Type B pancreatic cell (in vitro differentiated cells): ENCODE measurements at regions not wholly inside any gene's neighbourhood (a gene's known extent, or its start where the extent isn't known, plus 50 kb on each side); places are given as distances from the start of the nearest gene placed in this dataset.
"Not testable (repeated sequence)": the region's sequence is repeated elsewhere in the genome, so short reads cannot be mapped to it uniquely, and the experiment has no call there.

ENCODE experiments used
- DNase-seq: peaks from one replicate; pipeline ENCODE4 v3.0.0; 2021; ENCODE audit warnings: mixed read lengths; ENCODE audit not compliant: unreplicated experiment; ENCODE audit errors: extremely low spot score
- H3K27ac Mint-ChIP-seq: 2 replicates; pipeline ENCODE4 v1.8.0; 2021; ENCODE audit warnings: mild to moderate bottlenecking, mixed read lengths
- H3K27me3 Mint-ChIP-seq: 2 replicates; pipeline ENCODE4 v1.8.0; 2021; ENCODE audit warnings: mixed read lengths
- H3K36me3 Mint-ChIP-seq: 2 replicates; pipeline ENCODE4 v1.8.0; 2021; ENCODE audit warnings: mixed read lengths
- H3K4me1 Mint-ChIP-seq: one replicate; pipeline ENCODE4 v1.8.0; 2021; ENCODE audit warnings: mixed read lengths; ENCODE audit not compliant: unreplicated experiment
- H3K4me3 Mint-ChIP-seq: 2 replicates; pipeline ENCODE4 v1.8.0; 2021; ENCODE audit warnings: mild to moderate bottlenecking, mixed read lengths
- H3K9me3 Mint-ChIP-seq: 2 replicates; pipeline ENCODE4 v1.8.0; 2021; ENCODE audit warnings: mixed read lengths
- TF ChIP-seq, protein P1 (sequence below): fragments of 200-600 bp; sonication (generic); conservative IDR thresholded peaks from 2 replicates; pipeline ENCODE4 v1.5.0; 2021; ENCODE audit warnings: antibody characterized with exemption, mild to moderate bottlenecking

DNA sequence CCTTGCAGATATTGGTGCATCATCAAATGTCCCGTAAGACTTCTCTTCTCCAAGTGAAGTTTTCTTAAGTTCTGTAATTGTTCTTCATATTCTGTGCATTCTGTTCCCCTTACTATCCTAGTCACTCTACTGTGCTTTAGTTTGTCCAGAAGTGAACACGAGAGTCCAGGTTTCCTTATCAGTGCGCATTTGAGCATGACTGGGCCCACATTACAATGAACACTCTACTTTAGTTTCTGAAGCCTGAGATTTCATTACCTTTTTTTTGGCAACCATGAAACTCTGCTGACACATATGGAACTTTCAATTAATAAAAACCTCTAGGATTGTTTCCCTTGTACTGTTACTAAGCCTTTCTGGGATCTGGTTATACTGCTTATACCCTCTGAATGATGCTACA lies 270.0 kb downstream of the KCNRG start:
- TF ChIP-seq, protein P1, sequence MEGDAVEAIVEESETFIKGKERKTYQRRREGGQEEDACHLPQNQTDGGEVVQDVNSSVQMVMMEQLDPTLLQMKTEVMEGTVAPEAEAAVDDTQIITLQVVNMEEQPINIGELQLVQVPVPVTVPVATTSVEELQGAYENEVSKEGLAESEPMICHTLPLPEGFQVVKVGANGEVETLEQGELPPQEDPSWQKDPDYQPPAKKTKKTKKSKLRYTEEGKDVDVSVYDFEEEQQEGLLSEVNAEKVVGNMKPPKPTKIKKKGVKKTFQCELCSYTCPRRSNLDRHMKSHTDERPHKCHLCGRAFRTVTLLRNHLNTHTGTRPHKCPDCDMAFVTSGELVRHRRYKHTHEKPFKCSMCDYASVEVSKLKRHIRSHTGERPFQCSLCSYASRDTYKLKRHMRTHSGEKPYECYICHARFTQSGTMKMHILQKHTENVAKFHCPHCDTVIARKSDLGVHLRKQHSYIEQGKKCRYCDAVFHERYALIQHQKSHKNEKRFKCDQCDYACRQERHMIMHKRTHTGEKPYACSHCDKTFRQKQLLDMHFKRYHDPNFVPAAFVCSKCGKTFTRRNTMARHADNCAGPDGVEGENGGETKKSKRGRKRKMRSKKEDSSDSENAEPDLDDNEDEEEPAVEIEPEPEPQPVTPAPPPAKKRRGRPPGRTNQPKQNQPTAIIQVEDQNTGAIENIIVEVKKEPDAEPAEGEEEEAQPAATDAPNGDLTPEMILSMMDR, result no peak
- H3K36me3 Mint-ChIP-seq, result no peaks in the 10 kb centered on the region
- no peak for DNase-seq
- H3K27me3 Mint-ChIP-seq, result no peaks in the 10 kb centered on the region
- no peak overlapping the region for H3K4me3 Mint-ChIP-seq
- peaks cover 18% of the 10 kb centered on the region for H3K4me1 Mint-ChIP-seq
- no peak overlapping the region for H3K27ac Mint-ChIP-seq
- H3K9me3 Mint-ChIP-seq, result peaks cover 19% of the 10 kb centered on the region

DNA sequence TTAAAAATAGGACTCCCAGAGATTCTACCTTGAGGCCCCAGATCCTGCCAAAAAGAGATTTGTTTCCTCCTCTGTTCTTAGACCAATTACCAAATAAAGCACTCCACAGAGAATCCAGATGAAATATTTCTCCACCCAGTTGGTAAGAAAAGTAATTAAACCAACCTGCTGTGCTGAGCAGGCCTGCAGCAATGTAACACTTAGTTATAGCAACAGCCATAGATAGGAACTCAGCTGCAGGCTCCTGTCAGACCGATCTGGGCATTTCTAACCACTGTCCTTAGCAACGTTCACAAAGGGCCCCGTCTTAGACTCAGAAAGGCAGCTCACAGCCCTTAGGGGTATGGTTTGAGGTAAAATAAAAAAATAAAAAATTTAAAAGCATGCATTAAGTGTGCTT lies 271.1 kb downstream of the KCNRG start:
- peak overlapping the region; percentile 10 for H3K27ac Mint-ChIP-seq
- TF ChIP-seq, protein P1, result no peak
- peaks cover 19% of the 10 kb centered on the region for H3K9me3 Mint-ChIP-seq
- peaks cover 18% of the 10 kb centered on the region for H3K4me1 Mint-ChIP-seq
- no peaks in the 10 kb centered on the region for H3K36me3 Mint-ChIP-seq
- no peak for DNase-seq
- H3K4me3 Mint-ChIP-seq, result peak overlapping the region; percentile 1
- H3K27me3 Mint-ChIP-seq, result no peaks in the 10 kb centered on the region

DNA sequence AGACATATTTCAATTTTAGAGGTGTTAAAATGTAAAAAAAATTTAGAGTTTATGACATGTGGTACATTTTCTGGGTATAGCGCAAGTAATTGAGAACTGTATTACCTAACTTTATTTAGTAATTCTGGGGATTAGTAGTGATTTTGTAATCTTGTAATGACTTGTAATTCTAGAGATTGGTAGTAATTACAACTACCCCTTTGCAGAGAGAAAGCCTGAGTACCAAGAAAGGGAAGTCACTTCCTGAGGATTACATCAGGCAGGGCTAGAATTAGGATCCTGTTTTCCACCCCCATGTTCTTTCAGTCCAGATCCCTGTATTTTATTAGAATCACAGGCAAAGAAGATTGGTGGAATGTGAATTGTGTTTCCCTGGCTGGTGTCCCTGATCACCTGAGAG lies 274.9 kb downstream of the KCNRG start:
- Mint-ChIP-seq H3K9me3 (peaks cover 5% of the 10 kb centered on the region), H3K36me3 (no peaks in the 10 kb centered on the region), H3K4me1 (peaks cover 10% of the 10 kb centered on the region), H3K27me3 (no peaks in the 10 kb centered on the region), H3K27ac (no peak overlapping the region), H3K4me3 (no peak overlapping the region)
- TF ChIP-seq, protein P1, result no peak
- DNase-seq, result no peak

DNA sequence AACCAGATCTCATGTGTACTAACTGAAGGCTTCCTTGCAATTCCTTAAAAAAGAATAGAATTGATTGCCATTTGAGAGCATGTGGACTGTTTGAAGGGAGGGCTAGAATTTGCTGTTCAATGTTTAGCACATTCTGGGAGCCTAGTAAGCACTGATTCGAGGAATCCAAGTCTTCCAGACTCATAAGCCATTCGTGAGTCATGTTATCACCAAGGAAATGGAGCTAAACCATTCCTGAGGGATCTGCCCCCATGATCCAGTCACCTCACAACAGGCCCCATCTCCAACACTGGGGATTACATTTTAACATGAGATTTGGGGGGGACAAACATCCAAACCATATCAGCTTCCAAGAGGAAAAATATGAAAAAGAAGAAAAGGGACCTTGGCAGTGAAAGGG lies 276.4 kb downstream of the KCNRG start:
- no peak for DNase-seq
- Mint-ChIP-seq H3K4me3 (no peak overlapping the region), H3K27me3 (no peaks in the 10 kb centered on the region), H3K9me3 (peaks cover 5% of the 10 kb centered on the region), H3K4me1 (peaks cover 3% of the 10 kb centered on the region), H3K36me3 (no peaks in the 10 kb centered on the region), H3K27ac (no peak overlapping the region)
- TF ChIP-seq, protein P1, result no peak

DNA sequence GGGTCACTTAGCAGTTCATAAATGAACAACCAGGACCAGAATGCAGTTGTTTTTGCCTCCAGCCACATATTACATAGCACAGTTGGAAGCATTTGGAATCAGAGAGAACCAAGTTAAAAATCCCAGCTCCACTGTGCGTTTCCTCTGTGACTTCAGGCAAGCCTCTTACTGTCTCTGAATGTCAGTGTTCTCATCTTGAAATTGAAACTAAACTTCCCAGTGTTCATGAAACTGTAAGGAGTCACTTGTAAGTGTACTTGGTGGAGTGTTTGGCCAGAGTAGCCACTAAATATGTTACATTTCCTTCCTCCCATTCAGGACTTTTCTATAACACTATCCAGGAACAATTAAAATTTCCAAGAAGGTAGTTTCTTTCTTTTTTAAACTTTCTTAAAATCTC lies 276.8 kb downstream of the KCNRG start:
- DNase-seq, result no peak
- Mint-ChIP-seq H3K4me1 (no peaks in the 10 kb centered on the region), H3K9me3 (peaks cover 7% of the 10 kb centered on the region), H3K36me3 (no peaks in the 10 kb centered on the region), H3K4me3 (no peak overlapping the region), H3K27ac (no peak overlapping the region), H3K27me3 (no peaks in the 10 kb centered on the region)
- TF ChIP-seq, protein P1, result no peak

DNA sequence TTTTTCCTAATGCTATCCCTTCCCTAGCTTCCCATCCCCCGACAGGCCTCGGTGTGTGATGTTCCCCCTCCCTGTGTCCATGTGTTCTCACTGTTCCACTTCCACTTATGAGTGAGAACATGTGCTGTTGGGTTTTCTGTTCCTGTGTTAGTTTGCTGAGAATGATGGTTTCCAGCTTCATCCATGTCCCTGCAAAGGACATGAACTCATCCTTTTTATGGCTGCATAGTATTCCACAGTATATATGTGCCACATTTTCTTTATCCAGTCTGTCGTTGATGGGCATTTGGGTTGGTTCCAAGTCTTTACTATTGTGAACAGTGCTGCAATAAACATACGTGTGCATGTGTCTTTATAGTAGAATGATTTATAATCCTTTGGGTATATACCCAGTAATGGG lies 279.2 kb downstream of the KCNRG start:
- H3K4me1 Mint-ChIP-seq, H3K27me3 Mint-ChIP-seq, H3K4me3 Mint-ChIP-seq, H3K27ac Mint-ChIP-seq, H3K36me3 Mint-ChIP-seq, DNase-seq: not testable (repeated sequence)
- peaks cover 12% of the 10 kb centered on the region for H3K9me3 Mint-ChIP-seq
